T-helper 1 cell treated with Interleukin-12 subunit alpha and Interleukin-12 subunit beta and Interleukin-4 antibody, amounts not matched to agents 30 ng/mL and 1 ng/mL, for 36 hours (primary cell): ENCODE measurements at regions not wholly inside any gene's neighbourhood (a gene's known extent, or its start where the extent isn't known, plus 50 kb on each side); places are given as distances from the start of the nearest gene placed in this dataset.

Source experiments
- intact Hi-C: fragments of 100-400 bp; cut with micrococcal nuclease; formaldehyde crosslinking; loops from one replicate; pipeline ENCODE4 v1.15.1; 2024

GRCh38 chr4:22884157-22884556 lies 191.4 kb downstream of the GBA3 start:
- intact Hi-C loops, result no loop called here

- intact Hi-C loops, result no loop called here
Observed at GRCh38 chr4:22881411-22881810, 188.7 kb downstream of the GBA3 start.

GRCh38 chr4:22877486-22878052 lies 184.8 kb downstream of the GBA3 start:
- intact Hi-C loops, result no loop called here

DNA sequence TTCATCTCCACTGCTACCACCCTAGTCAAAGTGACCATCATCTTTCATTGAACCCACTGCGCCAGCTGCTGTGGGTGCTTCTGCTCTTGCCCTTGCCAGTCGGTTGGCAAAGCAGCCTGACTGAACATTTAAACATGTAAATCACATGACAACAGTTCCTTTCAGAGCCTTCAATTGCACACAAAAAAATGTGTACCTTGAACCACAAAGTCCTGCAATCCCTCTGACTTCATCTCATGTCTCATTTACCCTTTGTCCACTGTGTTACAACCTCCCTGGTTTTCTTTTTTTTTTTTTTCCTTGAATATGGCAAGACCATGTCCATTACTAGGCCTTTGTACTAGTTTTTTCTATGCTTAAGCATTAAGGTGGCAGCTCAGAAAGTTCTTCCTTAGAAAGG lies 183.5 kb downstream of the GBA3 start:
- intact Hi-C loops, result no loop called here

DNA sequence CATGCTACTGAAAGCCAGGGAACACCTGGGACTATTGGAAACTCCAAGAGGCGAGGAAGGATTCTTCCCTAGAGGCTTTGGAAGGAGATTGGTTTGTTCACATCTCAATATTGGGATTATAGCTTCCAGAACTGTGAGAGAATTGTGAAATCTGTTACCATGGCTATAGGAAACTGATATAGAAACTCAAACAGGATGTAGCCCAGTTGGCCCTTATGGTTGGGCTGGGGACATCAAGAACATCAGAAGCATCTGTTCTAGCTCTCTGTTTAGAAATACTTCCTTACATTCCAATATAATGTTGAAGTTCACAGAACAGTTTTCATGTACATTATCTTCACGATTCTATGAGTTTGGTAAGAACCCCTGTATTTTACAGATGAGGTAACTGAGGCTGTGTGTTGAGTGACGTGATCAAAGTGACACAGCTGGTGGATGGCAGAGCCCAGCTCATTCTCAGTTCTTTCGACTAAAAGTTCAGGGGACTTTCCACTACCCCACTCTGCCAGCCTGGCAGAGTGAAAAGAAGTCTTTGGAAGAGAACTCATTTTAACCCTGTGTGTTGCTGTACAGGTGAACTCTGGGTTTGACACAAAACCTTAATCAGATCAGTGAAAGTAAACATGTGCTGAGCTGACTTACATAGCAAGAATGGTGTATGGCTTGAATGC lies 183.0 kb downstream of the GBA3 start:
- intact Hi-C loops, result no loop called here

GRCh38 chr4:22874334-22874912 lies 181.7 kb downstream of the GBA3 start:
- intact Hi-C loops, result no loop called here

DNA sequence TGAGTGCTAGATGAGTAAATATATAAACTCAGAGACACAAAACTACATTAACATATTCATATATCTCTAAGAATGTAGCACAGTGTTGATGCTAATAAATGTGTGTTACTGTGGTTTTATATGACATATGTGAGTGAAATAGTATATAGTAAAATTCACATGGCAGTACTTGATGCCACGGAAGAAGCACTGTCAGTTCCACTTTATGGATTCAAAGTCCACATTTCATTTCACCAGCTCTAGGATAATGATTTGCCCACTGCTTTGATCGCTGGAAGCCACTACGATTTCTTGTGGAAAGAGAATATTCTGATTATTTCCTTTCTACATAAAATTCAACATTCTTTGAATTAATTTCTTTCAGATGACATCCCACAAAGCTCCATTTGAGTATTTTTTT lies 181.2 kb downstream of the GBA3 start:
- intact Hi-C loops, result no loop called here

DNA sequence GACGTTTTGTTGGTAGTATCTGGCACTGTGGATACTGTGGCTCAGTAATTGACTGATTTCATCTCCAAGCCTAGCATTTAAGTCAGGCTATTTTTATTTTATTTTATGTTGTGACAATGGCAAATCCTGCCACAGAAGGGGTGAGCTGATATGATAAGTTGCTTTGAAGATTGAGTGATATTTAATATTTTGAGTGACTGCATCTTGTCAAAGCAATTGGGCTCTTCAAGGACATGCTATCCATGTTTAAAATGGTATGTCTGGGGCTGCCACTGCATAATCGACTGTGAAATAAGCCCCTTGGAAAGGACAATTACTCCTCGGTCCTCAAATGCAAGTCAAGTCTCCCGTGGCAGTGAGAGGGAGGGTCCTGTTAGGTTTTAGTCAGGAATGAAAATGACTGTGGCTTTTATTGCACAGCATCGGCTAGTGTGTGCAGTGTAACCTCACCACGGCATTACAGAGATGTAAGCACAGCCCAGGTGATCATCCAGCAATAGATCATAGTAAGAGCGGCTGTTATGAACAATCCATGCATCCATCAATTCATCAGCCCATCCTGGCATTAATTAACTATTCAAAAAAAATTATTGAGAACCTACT lies 178.2 kb downstream of the GBA3 start:
- intact Hi-C loops, result no loop called here

DNA sequence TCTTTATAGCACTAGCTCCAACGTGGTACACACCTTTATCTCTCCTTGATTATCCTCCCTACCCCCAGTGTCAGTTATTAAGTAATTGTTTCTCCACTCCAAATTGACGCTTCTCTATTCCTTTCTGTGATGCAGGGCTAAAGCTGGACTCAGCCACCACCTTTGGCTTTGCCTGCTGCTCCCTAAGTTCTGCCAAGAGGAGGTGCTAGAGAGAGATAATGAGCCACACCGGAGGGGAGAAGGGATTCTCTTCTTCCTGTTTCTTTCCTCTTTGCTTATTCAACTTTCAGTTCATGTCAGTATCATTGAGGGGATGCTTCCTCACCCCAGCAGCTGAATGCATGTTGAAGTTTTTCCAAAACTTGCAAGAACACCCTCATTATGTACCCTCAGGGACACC lies 176.5 kb downstream of the GBA3 start:
- intact Hi-C loops, result no loop called here
